MM.1S (cell line): ENCODE measurements at regions not wholly inside any gene's neighbourhood (a gene's known extent, or its start where the extent isn't known, plus 50 kb on each side); places are given as distances from the start of the nearest gene placed in this dataset.

Experiments used
- CTCF ChIP-seq: fragments of 300-600 bp; sonication (generic); IDR thresholded peaks from 2 replicates; pipeline ENCODE4 v1.5.1; 2016; ENCODE audit warnings: antibody characterized with exemption, low read length, mixed read lengths
- EZH2 ChIP-seq: fragments of 300-600 bp; sonication (generic); optimal IDR thresholded peaks from 2 replicates; pipeline ENCODE3; 2017; ENCODE audit warnings: low read depth, mild to moderate bottlenecking, antibody characterized with exemption, low read length, mixed read lengths

- TF ChIP-seq CTCF = no peak
- TF ChIP-seq EZH2 = no peak
Measured at GRCh38 chr14:34254031-34254430, 208.0 kb downstream of the SPTSSA start.
